ENCODE measurements at regions not wholly inside any gene's neighbourhood (a gene's known extent, or its start where the extent isn't known, plus 50 kb on each side); places are given as distances from the start of the nearest gene placed in this dataset.

DNA sequence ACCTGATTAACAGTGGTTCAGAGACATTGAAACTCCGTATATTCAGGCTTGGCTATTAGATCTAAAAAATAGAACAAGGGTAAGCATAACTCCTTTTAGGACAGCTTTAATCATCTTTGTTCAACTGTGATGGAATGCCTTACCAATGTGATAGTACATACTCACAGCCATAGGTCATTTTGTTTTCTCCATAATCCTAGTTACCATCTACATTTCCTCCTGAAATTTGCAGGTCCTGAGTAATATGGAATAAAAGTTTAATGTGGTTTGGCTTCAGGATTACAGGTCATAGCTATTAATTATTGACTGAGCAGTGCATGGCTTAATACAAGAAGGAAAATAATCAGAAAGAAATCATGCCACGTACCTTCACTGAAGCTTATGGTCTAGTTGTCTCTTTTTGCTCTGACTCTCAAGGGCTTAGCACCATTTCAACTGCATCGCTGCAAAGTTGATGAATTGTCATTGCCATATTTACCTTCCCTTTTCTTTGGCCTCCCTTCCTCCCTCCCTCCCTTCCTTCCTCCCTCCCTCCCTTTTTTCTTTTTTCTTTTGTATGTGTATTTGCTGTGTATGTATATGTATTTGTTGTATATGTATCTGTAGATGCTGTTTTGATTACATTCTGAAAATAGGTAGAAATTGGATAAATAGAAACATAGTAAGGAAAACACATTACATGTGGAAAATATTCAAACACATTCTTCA lies 250.9 kb upstream of the ZNF608 start:
- peaks cover 34% of the 10 kb centered on the region for H3K4me1 ChIP-seq (ENCODE audit: control insufficient read depth, insufficient read depth, low read length)
- no peaks in the 10 kb centered on the region for H3K9me3 ChIP-seq (ENCODE audit: control insufficient read depth, low read length)
- 77 to 80% methylated on average over 3 of the region's 3 CpGs for WGBS, 2 experiments
- peak overlapping the region; percentile 83 for H3K27ac ChIP-seq (ENCODE audit: insufficient read depth, low read depth, low read length, poor library complexity, severe bottlenecking)
- H3K4me3 ChIP-seq (ENCODE audit: insufficient read depth, low read depth, low read length) = no peak overlapping the region
- no peaks in the 10 kb centered on the region for H3K27me3 ChIP-seq (ENCODE audit: control insufficient read depth, insufficient read depth, low read length, poor library complexity, severe bottlenecking)
- no peaks in the 10 kb centered on the region for H3K36me3 ChIP-seq (ENCODE audit: control insufficient read depth, insufficient read depth, low read length)

DNA sequence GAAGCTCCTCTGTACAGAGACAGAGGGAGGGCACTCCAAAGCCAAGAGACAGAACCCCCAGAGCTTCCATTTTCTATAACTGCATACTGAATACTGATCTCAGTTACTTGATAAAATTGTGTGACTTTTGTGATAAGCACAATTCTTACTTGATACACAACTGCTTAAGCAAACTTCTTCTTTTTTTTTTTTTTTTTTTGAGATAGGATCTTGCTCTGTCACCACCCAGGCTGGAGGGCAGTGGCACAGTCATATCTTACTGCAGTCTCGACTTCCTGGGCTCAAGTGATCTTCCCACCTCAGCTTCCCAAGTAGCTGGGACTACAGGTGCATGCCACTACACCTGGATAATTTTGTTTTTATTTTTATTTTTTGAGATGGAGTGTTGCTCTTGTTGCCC lies 252.1 kb upstream of the ZNF608 start:
- WGBS, 2 experiments = 88 to 100% methylated on average over 1 of the region's 1 CpG
- Histone ChIP-seq H3K36me3 (ENCODE audit: control insufficient read depth, insufficient read depth, low read length) (no peaks in the 10 kb centered on the region), H3K4me1 (ENCODE audit: control insufficient read depth, insufficient read depth, low read length) (peaks cover 37% of the 10 kb centered on the region), H3K9me3 (ENCODE audit: control insufficient read depth, low read length) (no peaks in the 10 kb centered on the region), H3K27me3 (ENCODE audit: control insufficient read depth, insufficient read depth, low read length, poor library complexity, severe bottlenecking) (no peaks in the 10 kb centered on the region), H3K27ac (ENCODE audit: insufficient read depth, low read depth, low read length, poor library complexity, severe bottlenecking) (no peak overlapping the region), H3K4me3 (ENCODE audit: insufficient read depth, low read depth, low read length) (no peak overlapping the region)

- H3K9me3 ChIP-seq (ENCODE audit: control insufficient read depth, low read length) = no peaks in the 10 kb centered on the region
- peaks cover 21% of the 10 kb centered on the region for H3K4me1 ChIP-seq (ENCODE audit: control insufficient read depth, insufficient read depth, low read length)
- H3K27me3 ChIP-seq (ENCODE audit: control insufficient read depth, insufficient read depth, low read length, poor library complexity, severe bottlenecking) = no peaks in the 10 kb centered on the region
- 63 to 91% methylated on average over 1 of the region's 1 CpG for WGBS, 2 experiments
- H3K36me3 ChIP-seq (ENCODE audit: control insufficient read depth, insufficient read depth, low read length) = no peaks in the 10 kb centered on the region
- no peak overlapping the region for H3K4me3 ChIP-seq (ENCODE audit: insufficient read depth, low read depth, low read length)
- H3K27ac ChIP-seq (ENCODE audit: insufficient read depth, low read depth, low read length, poor library complexity, severe bottlenecking) = no peak overlapping the region
Observed at GRCh38 chr5:125002727-125003598, 256.5 kb upstream of the ZNF608 start.

DNA sequence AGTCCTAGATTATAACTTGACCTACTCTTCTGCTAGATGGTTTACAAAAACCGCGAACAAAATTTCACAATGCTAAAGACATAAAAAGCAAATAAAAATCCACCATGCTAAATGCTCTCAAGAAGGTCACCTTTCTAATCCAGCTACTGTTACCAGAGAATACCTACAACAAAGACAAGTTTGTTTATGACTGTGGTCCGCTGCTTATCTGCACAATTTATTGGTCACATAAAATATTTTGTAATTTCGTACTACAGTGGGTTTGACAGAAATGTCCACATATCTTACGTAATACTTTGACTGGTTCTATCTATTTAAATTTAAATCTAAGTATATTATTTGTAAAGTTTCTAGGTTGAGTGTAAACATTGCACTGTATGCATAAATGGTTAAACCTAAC lies 257.6 kb upstream of the ZNF608 start:
- 86 to 92% methylated on average over 2 to 4 of the region's 5 CpGs for WGBS, 2 experiments
- no peaks in the 10 kb centered on the region for H3K27me3 ChIP-seq (ENCODE audit: control insufficient read depth, insufficient read depth, low read length, poor library complexity, severe bottlenecking)
- H3K27ac ChIP-seq (ENCODE audit: insufficient read depth, low read depth, low read length, poor library complexity, severe bottlenecking) = no peak overlapping the region
- peaks cover 18% of the 10 kb centered on the region for H3K4me1 ChIP-seq (ENCODE audit: control insufficient read depth, insufficient read depth, low read length)
- H3K9me3 ChIP-seq (ENCODE audit: control insufficient read depth, low read length) = no peaks in the 10 kb centered on the region
- no peaks in the 10 kb centered on the region for H3K36me3 ChIP-seq (ENCODE audit: control insufficient read depth, insufficient read depth, low read length)
- H3K4me3 ChIP-seq (ENCODE audit: insufficient read depth, low read depth, low read length) = no peak overlapping the region

GRCh38 chr5:125005266-125005665 lies 258.8 kb upstream of the ZNF608 start:
- Histone ChIP-seq H3K4me3 (ENCODE audit: insufficient read depth, low read depth, low read length) (no peak overlapping the region), H3K27me3 (ENCODE audit: control insufficient read depth, insufficient read depth, low read length, poor library complexity, severe bottlenecking) (no peaks in the 10 kb centered on the region), H3K4me1 (ENCODE audit: control insufficient read depth, insufficient read depth, low read length) (peaks cover 21% of the 10 kb centered on the region), H3K36me3 (ENCODE audit: control insufficient read depth, insufficient read depth, low read length) (no peaks in the 10 kb centered on the region), H3K9me3 (ENCODE audit: control insufficient read depth, low read length) (no peaks in the 10 kb centered on the region), H3K27ac (ENCODE audit: insufficient read depth, low read depth, low read length, poor library complexity, severe bottlenecking) (no peak overlapping the region)
- 89 to 91% methylated on average over 4 of the region's 4 CpGs for WGBS, 2 experiments

DNA sequence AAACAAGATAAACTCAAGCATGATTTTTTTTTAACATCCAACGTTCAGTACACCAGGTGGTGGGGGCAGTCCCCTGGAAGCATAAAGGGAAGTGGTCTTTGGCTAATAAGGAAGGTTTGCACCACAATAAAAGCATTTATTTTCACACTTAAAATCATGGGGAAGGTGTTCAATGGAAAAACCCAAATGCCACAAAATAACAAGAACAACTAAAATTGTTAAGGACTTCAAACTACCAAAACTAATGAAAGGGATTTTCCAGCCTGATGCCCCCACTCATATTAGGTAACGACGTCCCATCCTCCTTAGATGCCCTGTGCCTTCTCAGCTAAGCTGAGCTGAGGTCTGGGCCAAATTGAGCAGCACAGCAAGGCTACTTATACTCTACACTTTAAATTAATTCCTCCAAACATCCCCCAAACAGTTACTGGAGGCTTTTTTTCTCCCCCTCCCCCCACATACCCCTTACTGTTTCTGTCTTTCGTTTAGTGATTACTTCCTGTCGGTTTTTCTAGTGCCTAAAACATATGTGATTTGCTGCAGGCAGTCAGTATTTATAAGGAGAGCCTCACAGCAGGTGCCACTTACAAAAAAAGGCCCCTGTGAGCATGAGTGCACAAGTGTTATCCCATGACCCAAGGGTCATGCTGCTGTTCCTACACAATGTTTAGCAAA lies 259.7 kb upstream of the ZNF608 start:
- Histone ChIP-seq H3K4me3 (ENCODE audit: insufficient read depth, low read depth, low read length) (no peak overlapping the region), H3K36me3 (ENCODE audit: control insufficient read depth, insufficient read depth, low read length) (no peaks in the 10 kb centered on the region), H3K4me1 (ENCODE audit: control insufficient read depth, insufficient read depth, low read length) (peaks cover 18% of the 10 kb centered on the region), H3K27me3 (ENCODE audit: control insufficient read depth, insufficient read depth, low read length, poor library complexity, severe bottlenecking) (no peaks in the 10 kb centered on the region), H3K27ac (ENCODE audit: insufficient read depth, low read depth, low read length, poor library complexity, severe bottlenecking) (no peak overlapping the region), H3K9me3 (ENCODE audit: control insufficient read depth, low read length) (no peaks in the 10 kb centered on the region)
- 11 to 16% methylated on average over 4 to 5 of the region's 5 CpGs for WGBS, 2 experiments

DNA sequence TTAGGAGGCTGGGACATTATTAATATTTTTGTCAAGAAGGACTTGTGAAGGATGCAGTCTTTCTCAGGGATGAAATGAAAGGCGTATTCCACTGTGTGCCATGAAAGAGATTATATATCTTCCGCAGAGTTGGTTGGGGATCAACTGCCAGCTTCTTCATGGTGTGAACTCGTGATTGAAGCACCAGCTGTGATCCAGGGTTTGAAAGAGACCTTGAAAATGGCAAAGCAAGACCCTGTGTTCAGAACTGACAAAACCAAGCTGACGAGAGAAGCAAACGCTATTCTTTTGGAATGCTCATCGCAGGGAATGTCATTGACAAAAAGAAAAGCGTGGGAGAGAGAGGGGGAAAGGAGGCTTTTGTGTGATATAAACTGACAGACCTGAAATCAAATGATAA lies 263.9 kb upstream of the ZNF608 start:
- H3K27me3 ChIP-seq (ENCODE audit: control insufficient read depth, insufficient read depth, low read length, poor library complexity, severe bottlenecking) = no peaks in the 10 kb centered on the region
- WGBS, 2 experiments = 71 to 81% methylated on average over 7 of the region's 7 CpGs
- H3K9me3 ChIP-seq (ENCODE audit: control insufficient read depth, low read length) = no peaks in the 10 kb centered on the region
- no peak overlapping the region for H3K4me3 ChIP-seq (ENCODE audit: insufficient read depth, low read depth, low read length)
- peaks cover 13% of the 10 kb centered on the region for H3K4me1 ChIP-seq (ENCODE audit: control insufficient read depth, insufficient read depth, low read length)
- H3K36me3 ChIP-seq (ENCODE audit: control insufficient read depth, insufficient read depth, low read length) = no peaks in the 10 kb centered on the region
- no peak overlapping the region for H3K27ac ChIP-seq (ENCODE audit: insufficient read depth, low read depth, low read length, poor library complexity, severe bottlenecking)

DNA sequence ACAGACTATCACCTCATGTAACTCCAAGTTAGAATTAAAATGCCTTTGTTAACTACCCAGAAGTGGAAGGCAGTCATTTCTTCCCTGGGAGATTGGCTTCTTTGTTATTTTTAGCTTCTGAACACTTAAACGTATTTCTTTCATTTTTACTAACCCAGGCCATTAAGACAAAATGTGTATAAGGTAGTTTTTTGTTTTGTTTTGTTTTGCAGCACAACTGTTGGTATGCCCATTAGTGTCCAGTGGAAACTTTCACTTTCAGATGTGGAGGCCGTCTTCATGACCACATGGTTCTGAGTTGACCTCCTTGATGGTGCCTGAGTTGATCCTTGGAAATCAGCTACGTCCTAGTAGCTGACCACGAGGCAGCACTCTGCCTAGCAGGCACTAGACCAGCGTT lies 264.6 kb upstream of the ZNF608 start:
- Histone ChIP-seq H3K9me3 (ENCODE audit: control insufficient read depth, low read length) (no peaks in the 10 kb centered on the region), H3K4me1 (ENCODE audit: control insufficient read depth, insufficient read depth, low read length) (peaks cover 6% of the 10 kb centered on the region), H3K36me3 (ENCODE audit: control insufficient read depth, insufficient read depth, low read length) (no peaks in the 10 kb centered on the region), H3K27ac (ENCODE audit: insufficient read depth, low read depth, low read length, poor library complexity, severe bottlenecking) (no peak overlapping the region), H3K4me3 (ENCODE audit: insufficient read depth, low read depth, low read length) (no peak overlapping the region), H3K27me3 (ENCODE audit: control insufficient read depth, insufficient read depth, low read length, poor library complexity, severe bottlenecking) (no peaks in the 10 kb centered on the region)
- WGBS, 2 experiments = 96 to 99% methylated on average over 4 to 5 of the region's 5 CpGs

- H3K27ac ChIP-seq (ENCODE audit: insufficient read depth, low read depth, low read length, poor library complexity, severe bottlenecking) = no peak overlapping the region
- WGBS, 2 experiments = 90 to 93% methylated on average over 1 to 2 of the region's 2 CpGs
Observed at GRCh38 chr5:125011419-125011818, 265.0 kb upstream of the ZNF608 start.

DNA sequence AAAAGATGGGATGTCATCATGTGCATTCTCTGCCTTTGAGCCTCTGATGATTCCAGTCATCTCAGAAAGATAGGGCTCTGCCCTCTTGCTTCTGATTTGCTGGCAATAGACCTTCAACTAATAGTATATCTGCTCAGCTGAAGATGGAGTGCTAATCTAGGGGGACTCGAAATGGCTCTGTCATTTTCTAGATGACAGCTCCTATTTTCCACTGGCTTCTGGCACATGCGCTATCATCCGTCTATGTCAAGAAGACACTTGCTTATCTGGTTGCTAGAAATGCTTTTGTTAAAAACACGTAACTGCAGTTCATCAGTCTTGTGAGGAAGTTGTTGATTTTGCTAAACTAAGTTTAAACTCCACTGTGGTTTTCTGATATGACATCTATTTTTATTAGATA lies 265.5 kb upstream of the ZNF608 start:
- Histone ChIP-seq H3K27ac (ENCODE audit: insufficient read depth, low read depth, low read length, poor library complexity, severe bottlenecking) (no peak overlapping the region), H3K4me3 (ENCODE audit: insufficient read depth, low read depth, low read length) (no peak overlapping the region), H3K36me3 (ENCODE audit: control insufficient read depth, insufficient read depth, low read length) (no peaks in the 10 kb centered on the region), H3K4me1 (ENCODE audit: control insufficient read depth, insufficient read depth, low read length) (peaks cover 3% of the 10 kb centered on the region), H3K9me3 (ENCODE audit: control insufficient read depth, low read length) (no peaks in the 10 kb centered on the region), H3K27me3 (ENCODE audit: control insufficient read depth, insufficient read depth, low read length, poor library complexity, severe bottlenecking) (no peaks in the 10 kb centered on the region)
- WGBS, 2 experiments = 84 to 87% methylated on average over 4 of the region's 4 CpGs

More at GRCh38 chr5:125011419-125011818, 265.0 kb upstream of the ZNF608 start:
- Histone ChIP-seq H3K4me3 (ENCODE audit: insufficient read depth, low read depth, low read length) (no peak overlapping the region), H3K36me3 (ENCODE audit: control insufficient read depth, insufficient read depth, low read length) (no peaks in the 10 kb centered on the region), H3K4me1 (ENCODE audit: control insufficient read depth, insufficient read depth, low read length) (peaks cover 3% of the 10 kb centered on the region), H3K27me3 (ENCODE audit: control insufficient read depth, insufficient read depth, low read length, poor library complexity, severe bottlenecking) (no peaks in the 10 kb centered on the region), H3K9me3 (ENCODE audit: control insufficient read depth, low read length) (no peaks in the 10 kb centered on the region)

Measured in ectodermal cell (in vitro differentiated cells).